GM18499 (cell line): ENCODE measurements at regions not wholly inside any gene's neighbourhood (a gene's known extent, or its start where the extent isn't known, plus 50 kb on each side); places are given as distances from the start of the nearest gene placed in this dataset.
A peak's percentile ranks its signal among the peaks of the same experiment; 100 is the strongest.
"Not testable (repeated sequence)": the region's sequence is repeated elsewhere in the genome, so short reads cannot be mapped to it uniquely, and the experiment has no call there.

Source experiments
- ATAC-seq: cut with Tn5 transposase; IDR thresholded peaks from one replicate; pipeline ENCODE4 v1.9.1; 2021; ENCODE audit warnings: moderate number of reproducible peaks; ENCODE audit not compliant: insufficient read depth, unreplicated experiment

DNA sequence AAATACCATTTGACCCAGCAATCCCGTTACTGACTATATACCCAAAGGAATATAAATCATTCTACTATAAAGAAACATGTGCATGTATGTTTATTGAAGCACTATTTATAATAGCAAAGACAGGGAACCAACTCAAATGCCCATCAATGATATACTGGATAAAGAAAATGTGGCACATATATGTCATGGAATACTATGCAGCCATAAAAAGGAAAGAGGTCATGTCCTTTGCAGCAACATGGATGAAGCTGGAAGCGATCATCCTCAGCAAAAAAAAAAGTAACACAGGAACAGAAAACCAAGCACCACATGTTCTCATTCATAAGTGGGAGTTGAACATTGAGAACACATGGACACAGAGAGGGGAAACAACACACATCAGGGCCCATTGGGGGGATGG, 99.9 kb upstream of the THUMPD2 start:
- not testable (repeated sequence) for ATAC-seq

DNA sequence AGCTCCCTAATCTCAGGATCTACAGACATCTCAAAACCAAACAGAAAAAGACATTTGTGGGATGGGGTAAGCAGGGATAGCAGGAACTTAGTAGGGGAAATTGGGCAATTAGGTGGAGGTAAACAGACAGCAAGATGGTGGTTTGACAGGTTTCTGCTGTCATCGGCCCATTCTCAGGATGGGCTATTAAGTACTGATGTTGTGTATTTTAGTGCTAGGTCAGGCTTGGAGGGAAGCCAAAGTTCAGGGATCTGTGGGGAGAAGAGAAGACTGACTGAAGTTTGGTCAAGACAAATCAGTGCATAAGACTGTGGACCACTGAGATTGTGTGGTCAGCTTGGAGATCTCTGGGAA, 96.8 kb upstream of the THUMPD2 start:
- no peak for ATAC-seq

DNA sequence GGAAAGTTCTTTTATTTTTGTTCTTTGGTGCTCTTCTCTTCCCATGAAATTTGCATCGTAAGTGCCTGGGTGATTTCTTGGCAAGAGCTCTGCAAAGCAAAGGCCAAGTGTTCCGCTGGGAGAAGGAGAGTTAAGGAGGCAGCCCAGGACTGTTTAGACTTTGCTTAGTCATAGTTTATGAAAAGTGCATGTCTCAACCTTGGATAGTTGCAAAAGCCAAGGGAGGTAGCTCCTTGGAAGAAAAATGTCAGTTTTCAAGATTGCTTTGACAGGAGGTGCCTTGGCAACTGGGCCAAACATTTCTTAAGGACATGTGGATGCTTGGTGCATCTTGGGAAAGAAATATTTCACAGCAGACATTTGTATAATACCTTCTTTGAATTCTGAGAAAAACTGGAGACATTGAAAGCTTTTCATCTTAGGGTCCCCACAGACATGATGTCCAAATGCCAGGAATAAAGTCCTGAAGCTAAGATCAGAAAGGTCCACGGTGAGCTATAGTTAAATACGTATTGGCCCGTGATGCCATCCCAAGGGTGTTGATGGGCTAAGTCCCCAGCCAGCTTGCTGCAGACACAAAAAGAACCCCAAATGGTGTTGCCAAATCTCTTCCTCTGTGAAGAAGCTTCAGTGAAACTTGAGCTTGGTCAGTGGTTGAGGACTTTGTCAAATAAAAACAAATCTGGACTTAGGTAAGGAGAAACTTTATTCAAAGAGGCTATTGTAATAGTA, 96.3 kb upstream of the THUMPD2 start:
- no peak for ATAC-seq

DNA sequence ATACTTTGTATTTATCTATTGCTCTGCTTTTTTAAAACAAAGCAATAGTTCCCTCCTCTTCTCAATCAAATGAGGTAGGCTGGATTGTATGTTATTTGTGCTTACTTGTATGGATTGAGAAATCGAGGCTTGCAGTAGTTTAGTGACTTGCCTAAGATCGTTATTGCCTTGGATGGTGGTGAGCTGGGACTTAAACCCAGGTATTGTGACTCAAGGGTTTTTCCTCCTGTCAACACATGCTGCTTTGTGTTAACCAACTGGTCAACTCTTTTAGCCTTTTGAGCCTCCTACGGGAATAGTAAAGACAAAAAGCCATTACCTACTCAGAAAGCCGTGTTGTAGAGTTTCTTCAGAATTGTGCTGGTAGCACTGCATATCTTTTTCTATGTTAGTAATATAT, 95.2 kb upstream of the THUMPD2 start:
- no peak for ATAC-seq

DNA sequence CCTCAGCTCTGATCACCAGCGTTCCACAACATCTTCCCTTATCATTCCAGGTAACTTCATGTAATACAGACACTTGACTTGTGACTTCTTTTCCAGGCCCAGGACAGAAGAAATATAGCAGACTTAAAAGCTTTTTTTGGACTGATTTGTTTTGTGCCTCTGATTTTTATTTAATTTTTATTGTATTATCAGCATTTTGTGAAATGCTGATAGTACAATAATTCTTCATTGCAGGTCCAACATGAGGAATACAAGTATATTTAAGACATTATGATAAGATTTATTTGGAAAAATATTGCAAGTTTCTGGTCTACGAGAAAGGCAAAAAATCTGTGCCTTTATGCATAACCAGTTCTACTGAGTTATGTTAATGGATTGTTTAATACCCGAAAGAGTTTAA, 94.5 kb upstream of the THUMPD2 start:
- no peak for ATAC-seq

DNA sequence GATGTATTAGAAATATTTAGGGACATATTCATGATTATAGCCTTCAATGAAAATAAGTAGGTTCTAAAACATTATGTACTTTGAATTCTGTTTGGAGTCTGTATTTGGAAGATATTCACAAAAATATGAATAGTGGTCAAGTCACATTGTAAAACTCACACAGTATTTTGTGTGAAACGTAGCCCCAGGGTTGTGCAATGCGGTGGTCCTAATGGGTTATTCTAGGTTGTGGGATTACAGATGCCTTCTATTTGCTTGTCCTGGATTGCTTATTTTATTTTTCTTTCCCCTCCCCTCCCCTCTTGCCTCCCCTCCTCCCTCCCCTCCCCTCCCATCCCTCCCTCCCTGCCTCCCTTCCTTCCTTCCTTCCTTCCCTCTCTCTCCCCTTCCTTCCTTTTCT, 93.7 kb upstream of the THUMPD2 start:
- ATAC-seq: no peak

DNA sequence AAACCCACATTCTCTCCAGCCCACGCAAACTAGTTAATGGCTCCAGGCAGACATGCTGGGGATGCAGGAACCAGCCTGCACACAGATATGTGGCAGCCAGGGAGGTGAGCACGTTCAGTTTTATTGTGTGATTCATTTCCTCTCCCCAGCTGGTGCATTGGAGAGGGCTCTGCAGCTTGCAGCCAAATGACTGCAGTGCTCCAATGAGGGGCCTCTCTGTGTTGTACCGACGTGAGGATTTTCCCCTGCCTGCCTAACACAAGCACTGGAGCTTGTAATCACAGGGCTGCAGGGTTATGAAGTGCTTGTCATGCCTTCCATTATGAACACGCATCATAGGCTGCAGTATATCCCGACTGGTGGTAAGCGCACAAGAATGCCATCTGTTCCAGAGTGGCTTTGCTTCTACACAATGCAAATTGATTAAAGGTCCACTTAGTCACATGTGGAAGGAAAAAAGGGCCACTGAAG, 92.3 kb upstream of the THUMPD2 start:
- no peak for ATAC-seq

DNA sequence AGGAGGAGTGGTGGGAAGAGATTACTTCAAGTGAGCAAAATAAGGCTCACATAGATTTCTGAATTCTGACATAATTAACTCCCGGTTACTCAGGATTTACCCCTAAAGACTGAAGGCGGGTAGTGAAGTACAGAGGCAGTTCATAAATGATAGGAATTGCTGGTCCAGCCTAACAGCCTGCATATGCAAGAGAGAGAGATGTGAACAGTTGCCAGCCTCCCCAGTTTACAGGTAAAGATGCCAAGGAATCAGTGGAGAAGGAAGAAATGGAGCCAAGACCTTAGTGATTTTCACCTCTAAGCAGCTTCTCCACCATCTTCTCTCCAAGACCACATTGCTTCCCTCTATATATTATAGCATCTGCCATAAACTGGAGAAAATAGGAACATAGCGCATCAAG, 91.8 kb upstream of the THUMPD2 start:
- ATAC-seq: no peak

DNA sequence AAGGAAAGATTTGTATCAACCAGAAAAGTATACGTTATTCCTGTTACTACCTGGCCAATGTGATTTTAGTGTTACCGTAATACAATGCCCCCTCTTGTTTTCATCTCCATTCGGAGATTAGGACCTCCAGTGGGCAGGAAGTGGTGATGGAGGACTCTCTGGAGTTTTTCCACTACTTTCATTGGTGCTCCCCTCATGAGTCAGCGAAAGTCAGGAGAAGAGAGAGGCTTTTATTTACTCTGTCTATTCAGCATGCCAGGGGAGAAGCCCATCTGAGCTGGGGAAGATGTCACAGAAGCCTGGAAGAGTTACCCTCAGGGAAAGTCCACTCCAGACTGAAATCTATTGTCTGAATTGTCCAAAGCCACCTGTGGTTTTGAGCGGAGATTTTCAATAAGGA, 88.2 kb upstream of the THUMPD2 start:
- ATAC-seq: no peak

DNA sequence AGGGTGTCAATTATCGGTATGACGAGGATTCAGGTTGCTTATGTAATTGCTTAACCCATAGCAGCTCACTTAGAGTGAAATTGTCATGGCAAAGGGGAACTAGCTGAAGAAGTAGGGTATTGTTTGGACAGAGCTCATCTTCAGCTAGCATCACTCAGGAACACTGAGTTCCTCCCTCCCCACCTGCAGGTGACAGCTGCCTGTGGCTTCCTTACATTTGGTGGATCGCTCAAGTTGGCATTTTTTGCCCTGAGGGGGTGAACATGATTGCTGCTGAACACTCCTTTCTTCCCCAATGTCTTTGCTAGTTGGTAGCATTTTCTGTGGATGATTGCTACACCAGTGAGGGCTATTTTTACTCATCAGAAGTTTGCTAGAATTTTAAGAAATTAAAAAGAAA, 86.7 kb upstream of the THUMPD2 start:
- ATAC-seq: no peak

DNA sequence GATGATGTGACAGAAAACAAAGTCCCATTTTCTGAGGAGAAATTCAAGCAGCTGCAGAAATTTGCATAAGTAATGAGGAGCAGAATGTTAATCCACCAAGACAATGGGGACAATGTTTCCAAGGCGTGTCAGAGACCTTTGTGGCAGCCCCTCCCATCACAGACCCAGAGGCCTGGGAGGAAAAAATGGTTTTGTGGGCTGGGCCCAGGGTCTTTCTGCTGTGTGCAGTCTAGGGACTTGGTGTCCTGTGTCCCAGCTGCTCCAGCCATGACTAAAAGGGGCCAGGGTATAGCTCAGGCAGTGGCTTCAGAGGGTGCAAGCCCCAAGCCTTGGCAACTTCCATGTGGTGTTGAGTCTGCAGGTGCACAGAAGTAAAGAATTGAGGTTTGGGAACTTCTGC, 84.6 kb upstream of the THUMPD2 start:
- not testable (repeated sequence) for ATAC-seq

DNA sequence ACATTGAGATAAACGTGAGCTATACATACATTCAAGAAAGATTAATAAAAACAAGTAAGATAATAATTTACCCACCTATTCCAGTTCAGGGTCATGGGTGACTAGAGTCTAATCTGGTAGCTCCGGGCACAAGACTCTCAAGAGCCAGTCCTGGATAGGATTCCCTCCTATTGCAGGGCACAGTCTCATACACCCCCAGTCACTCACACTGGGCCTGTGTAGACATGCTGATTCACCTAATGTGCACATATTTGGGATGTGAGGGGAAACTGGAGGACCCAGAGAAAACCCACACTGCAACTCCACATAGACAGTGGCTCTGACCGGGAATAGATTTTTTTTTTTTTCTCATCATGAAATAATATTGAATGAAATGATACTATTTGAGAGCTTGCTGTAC, 81.5 kb upstream of the THUMPD2 start:
- ATAC-seq: no peak

DNA sequence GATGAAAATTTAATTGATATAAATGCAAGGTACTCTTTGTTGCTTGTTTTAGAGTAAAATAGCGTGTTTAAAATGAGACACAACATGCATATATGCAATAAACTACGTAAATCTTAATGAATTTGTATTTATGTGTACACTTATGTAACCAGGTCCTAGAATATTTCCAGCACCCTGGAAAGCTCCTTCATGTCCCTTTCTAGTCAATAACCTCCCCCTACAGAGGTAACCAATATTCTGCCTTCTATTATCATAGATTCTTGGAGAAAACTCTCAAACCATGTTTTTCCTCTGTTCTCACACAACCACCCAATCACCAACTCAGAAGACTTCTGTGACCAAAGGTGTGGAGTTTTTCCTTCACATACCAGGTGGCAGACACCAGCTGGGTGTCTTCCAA, 79.6 kb upstream of the THUMPD2 start:
- ATAC-seq: no peak

DNA sequence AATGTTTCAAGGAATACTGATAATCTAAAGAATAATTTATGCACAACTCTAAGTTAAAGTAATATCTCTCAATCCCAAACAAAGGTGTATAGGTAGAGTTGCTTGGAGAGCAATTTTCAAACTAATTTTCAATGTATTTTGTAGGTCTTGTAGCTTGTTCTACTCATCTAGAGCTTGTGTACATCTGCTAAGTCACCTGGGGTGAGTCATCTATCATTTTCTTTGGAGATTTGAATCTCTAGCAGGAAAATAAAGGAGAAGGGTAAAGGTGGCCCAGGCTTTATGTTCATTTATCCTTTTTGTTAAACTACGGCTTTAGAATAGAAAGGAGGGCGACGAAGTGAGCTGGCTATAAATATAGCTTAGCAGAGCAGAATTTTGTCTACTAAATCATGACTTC, 76.8 kb upstream of the THUMPD2 start:
- no peak for ATAC-seq

DNA sequence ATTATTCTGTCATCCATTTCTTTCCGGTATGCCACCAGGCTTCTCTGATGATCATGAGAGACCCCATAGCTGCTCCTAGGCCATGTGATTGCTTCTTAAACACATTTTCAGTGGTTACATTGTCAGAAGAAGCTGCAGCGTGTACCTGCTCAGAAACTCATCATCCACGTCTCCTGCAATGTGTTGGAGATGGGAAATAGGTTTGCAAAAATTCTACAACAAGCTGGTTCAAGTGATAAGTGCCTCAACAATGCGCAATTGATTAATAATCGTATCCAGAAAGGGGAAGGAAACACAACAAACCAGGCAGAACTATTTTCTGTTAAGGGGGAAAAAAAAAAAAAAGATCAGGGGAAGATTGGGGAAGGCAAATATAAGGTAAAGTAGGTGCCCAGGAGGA, 75.7 kb upstream of the THUMPD2 start:
- ATAC-seq: no peak

DNA sequence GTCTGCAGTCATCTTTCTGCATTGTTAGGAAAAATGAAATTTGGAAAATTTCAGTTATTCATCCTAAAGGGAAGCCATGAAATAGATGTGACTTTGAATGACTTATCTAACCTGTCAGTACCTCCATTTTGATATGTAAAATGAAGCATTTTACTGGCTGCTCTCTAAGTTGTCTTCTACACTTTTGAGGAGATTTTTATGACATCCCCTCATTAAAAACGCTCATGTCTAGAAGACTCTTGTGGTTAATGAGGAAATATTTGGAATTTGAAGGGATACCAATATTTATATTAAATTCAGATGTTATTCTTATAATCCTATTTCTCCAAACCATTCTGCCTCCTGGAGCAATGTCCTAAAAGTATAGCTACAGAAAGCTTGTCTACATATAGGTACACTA, 73.8 kb upstream of the THUMPD2 start:
- no peak for ATAC-seq

DNA sequence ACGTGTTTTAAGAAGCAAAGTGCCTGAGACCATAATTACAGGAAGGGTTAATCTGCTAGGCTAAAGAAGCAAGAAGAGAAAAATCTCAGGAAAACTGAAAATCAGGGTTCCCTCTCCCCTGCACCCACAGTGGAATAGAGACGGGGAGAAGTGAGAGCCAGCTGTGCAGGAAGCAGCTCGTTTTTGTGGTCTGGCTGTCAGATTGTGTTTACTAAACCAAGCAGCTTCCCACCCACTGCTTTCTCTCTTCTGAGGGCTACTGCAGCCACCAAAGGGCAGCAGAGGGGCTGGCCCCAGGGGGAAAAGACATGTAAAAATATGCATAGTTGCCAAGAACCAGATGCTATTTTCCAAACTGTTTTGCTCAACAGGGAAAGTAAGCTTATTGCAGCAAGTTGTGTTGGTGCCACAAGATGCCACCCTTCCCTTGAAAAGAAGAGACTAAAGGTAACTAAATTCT, 72.6 kb upstream of the THUMPD2 start:
- peak; percentile 86 for ATAC-seq

DNA sequence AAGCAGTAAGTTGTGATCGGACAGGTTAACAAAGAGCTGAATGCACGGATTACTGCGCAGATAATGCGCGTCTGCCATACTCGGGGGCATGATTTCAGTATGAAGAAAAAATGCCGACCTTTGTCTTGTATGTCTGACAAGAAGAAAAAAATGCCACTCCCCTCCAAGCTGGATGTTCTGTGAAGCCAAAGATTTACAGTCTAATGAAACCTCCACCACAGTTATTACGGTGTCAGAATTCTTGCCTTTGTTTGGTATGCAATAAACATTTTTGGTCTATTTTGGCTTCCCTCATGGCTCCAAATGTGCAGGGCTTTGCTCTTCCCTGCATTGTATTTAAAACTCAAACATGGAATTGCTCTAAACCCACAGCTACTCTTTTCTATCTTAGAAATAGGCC, 72.2 kb upstream of the THUMPD2 start:
- ATAC-seq: peak; percentile 15

DNA sequence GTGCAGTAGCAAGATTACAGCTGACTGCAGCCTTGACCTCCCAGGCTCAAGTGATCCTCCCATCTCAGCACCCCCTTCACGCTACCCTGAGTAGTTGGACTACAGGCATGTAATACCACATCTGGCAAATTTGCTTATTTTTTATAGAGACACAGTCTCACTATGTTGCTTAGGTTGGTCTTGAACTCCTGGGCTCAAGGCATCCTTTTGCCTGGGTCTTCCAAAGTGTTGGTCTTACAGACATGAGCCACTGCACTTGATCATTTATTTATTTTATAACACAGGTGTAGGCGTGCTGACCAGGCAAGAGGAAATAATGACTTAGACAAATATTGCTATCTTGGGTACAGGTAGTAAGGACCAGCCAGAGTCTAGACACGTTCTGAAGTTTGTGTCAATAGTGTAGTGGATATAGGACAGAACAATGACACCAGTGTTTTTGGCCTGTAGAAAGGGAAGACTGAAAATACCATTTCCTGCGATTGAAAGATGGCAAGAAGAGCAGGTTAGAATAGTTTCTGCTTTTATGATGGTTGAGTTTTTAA, 71.0 kb upstream of the THUMPD2 start:
- no peak for ATAC-seq

DNA sequence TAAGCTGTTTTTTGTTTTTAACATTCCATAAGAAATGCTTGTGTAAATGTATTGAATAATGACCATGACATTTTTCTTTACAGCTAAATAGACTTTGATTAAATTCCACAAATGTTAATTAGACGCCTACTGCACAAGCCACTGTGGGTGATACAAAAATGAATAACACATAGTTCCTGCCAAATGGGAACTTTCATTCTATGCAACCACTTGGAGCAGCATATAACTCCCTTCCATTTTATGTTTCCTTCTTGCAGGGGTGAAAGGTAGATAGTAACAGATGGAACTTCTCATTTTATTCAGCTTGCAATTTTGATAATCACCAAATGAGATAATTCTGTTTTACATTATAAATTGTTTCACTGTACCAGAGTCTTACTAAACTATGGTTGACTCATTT, 70.0 kb upstream of the THUMPD2 start:
- ATAC-seq: no peak

DNA sequence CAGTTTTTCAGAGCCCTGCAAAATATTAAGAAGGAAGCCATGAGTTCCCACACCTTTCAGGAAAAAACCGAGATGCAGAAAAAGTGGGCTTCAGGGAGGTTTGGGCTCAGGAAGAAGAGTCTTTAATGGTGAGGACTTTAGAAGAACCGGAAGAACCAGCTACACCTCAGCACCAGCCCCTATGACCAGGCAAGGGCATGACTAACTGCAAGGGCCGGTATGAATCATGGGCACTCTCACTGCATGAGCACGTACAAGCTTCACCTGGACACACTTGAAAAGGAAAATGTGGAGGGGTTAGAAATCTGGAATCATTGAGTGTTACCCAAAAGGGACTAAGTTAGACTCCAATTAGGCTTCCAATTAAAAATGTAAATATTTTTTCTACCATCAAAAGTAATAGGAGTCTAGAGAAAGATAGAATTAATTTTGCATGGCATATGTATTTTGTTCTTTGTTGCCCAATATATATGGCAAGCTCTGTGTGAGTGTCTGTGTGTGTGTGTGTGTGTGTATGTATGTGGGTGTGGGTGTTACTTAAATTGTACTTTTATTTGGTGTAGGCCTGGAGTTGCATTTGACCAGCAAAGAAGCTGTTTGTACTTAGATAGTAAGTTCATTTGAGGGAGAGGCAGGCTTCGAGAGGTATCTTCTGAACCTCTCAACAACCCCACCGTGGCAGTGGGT, 66.5 kb upstream of the THUMPD2 start:
- no peak for ATAC-seq
